SK-N-SH (cell line): ENCODE measurements at regions not wholly inside any gene's neighbourhood (a gene's known extent, or its start where the extent isn't known, plus 50 kb on each side); places are given as distances from the start of the nearest gene placed in this dataset.

Experiments used
- CTCF ChIA-PET: fragments of 300-600, 350-600 bp; formaldehyde crosslinking; extraction: SDS; loops from one replicate; lab custom pipeline; 2021; lab: Yijun Ruan, JAX
- POLR2A ChIA-PET: fragments of 350-600 bp; sonication (Branson Sonifier 250); formaldehyde crosslinking; extraction: SDS; loops from one replicate; lab custom pipeline; 2020; ENCODE audit warnings: antibody characterized with exemption, inconsistent platforms; lab: Yijun Ruan, JAX
- DNase-seq: peaks from one replicate; pipeline ENCODE4 v3.0.0; 2012
- H2AFZ ChIP-seq: fragments of 200-600 bp; sonication (generic); 2 replicates; pipeline ENCODE4 v1.8.1; 2016; ENCODE audit warnings: antibody characterized with exemption, mild to moderate bottlenecking, low read depth
- H3F3A ChIP-seq: fragments of 200-600 bp; sonication (generic); replicated peaks from 2 replicates; pipeline ENCODE3; 2016; ENCODE audit warnings: antibody characterized with exemption, mild to moderate bottlenecking; ENCODE audit not compliant: insufficient read depth
- H3K27ac ChIP-seq, 2 experiments: fragments of 200-500 bp in 1 of 2; fragments of 200-600 bp in 1 of 2; sonication (Bioruptor generic) in 1 of 2; sonication (generic), shearing (Covaris generic) in 1 of 2; 2 replicates each; pipeline versions ENCODE4 v1.5.1 to v1.6.1; 2014 to 2016; ENCODE audit warnings: low read depth in 2 of 2, inconsistent platforms in 1 of 2, low read length in 1 of 2, mild to moderate bottlenecking in 1 of 2, mixed read lengths in 1 of 2
- H3K27me3 ChIP-seq: fragments of 200-600 bp; sonication (generic), shearing (Covaris generic); 2 replicates; pipeline ENCODE4 v1.6.1; 2016; ENCODE audit warnings: mixed run types; ENCODE audit not compliant: insufficient read depth
- H3K36me3 ChIP-seq, 2 experiments: fragments of 200-500 bp in 1 of 2; fragments of 200-600 bp in 1 of 2; sonication (Bioruptor generic) in 1 of 2; sonication (generic) in 1 of 2; replicated peaks in 1 of 2; 2 replicates each; pipeline versions ENCODE3 to v1.5.1; 2014 to 2016; ENCODE audit warnings: low read length in 1 of 2, mild to moderate bottlenecking in 1 of 2; ENCODE audit not compliant: insufficient read depth in 2 of 2, control insufficient read depth in 1 of 2
- H3K4me1 ChIP-seq, 2 experiments: fragments of 200-500 bp in 1 of 2; fragments of 200-600 bp in 1 of 2; sonication (Bioruptor generic) in 1 of 2; sonication (generic), shearing (Covaris generic) in 1 of 2; 2 replicates each; pipeline versions ENCODE4 v1.5.1 to v1.6.1; 2014 to 2016; ENCODE audit warnings: low read depth in 1 of 2, low read length in 1 of 2, mixed run types in 1 of 2; ENCODE audit not compliant: insufficient read depth in 2 of 2, control insufficient read depth in 1 of 2
- H3K4me2 ChIP-seq: fragments of 200-600 bp; sonication (generic), shearing (Covaris generic); 2 replicates; pipeline ENCODE4 v1.6.1; 2017; ENCODE audit warnings: mixed run types
- H3K4me3 ChIP-seq, 2 experiments: fragments of 200-500 bp in 1 of 2; fragments of 200-600 bp in 1 of 2; sonication (Bioruptor generic) in 1 of 2; sonication (generic), shearing (Covaris generic) in 1 of 2; 2 replicates each; pipeline versions ENCODE4 v1.5.1 to v1.8.1; 2014 to 2016; ENCODE audit warnings: low read depth in 2 of 2, inconsistent platforms in 1 of 2, low read length in 1 of 2, mild to moderate bottlenecking in 1 of 2, mixed read lengths in 1 of 2, moderate library complexity in 1 of 2
- H3K79me2 ChIP-seq: fragments of 200-600 bp; sonication (generic); 2 replicates; pipeline ENCODE4 v1.8.1; 2017; ENCODE audit warnings: mild to moderate bottlenecking; ENCODE audit not compliant: insufficient read depth
- H3K9ac ChIP-seq: fragments of 200-600 bp; sonication (generic); 2 replicates; pipeline ENCODE4 v1.6.1; 2017; ENCODE audit warnings: mixed run types
- H3K9me2 ChIP-seq: fragments of 200-600 bp; sonication (generic); 2 replicates; pipeline ENCODE4 v1.6.1; 2017; ENCODE audit warnings: mixed run types
- H3K9me3 ChIP-seq: fragments of 200-600 bp; sonication (generic); 2 replicates; pipeline ENCODE4 v1.6.1; 2017; ENCODE audit warnings: mixed run types, mild to moderate bottlenecking, moderate library complexity
- H4K20me1 ChIP-seq: fragments of 200-600 bp; sonication (generic); 2 replicates; pipeline ENCODE4 v1.6.1; 2017; ENCODE audit warnings: mild to moderate bottlenecking, mixed run types; ENCODE audit not compliant: insufficient read depth
- FOSL2 ChIP-seq: IDR thresholded peaks from 2 replicates; pipeline ENCODE4 v1.4.0; 2012; ENCODE audit warnings: low read depth, mild to moderate bottlenecking, moderate library complexity, borderline replicate concordance
- FOXM1 ChIP-seq: IDR thresholded peaks from 2 replicates; pipeline ENCODE4 v1.4.0; 2012; ENCODE audit warnings: low read depth, mild to moderate bottlenecking
- GABPA ChIP-seq: IDR thresholded peaks from 2 replicates; pipeline ENCODE4 v1.4.0; 2012; ENCODE audit warnings: low read depth, mild to moderate bottlenecking
- MEF2A ChIP-seq: IDR thresholded peaks from 2 replicates; pipeline ENCODE4 v1.4.0; 2012; ENCODE audit warnings: low read depth, borderline replicate concordance
- NRF1 ChIP-seq: IDR thresholded peaks from 2 replicates; pipeline ENCODE4 v1.6.1; 2012; ENCODE audit warnings: low read depth, mild to moderate bottlenecking, low read length
- POLR2AphosphoS5 ChIP-seq: IDR thresholded peaks from 2 replicates; pipeline ENCODE4 v1.6.1; 2012; ENCODE audit warnings: low read depth, low read length
- RAD21 ChIP-seq: IDR thresholded peaks from 2 replicates; pipeline ENCODE4 v1.6.1; 2012; ENCODE audit warnings: mild to moderate bottlenecking, low read length
- RCOR1 ChIP-seq: fragments of 150-350 bp; IDR thresholded peaks from 2 replicates; pipeline ENCODE4 v1.6.1; 2017; ENCODE audit warnings: antibody characterized with exemption, low read length
- RFX5 ChIP-seq: IDR thresholded peaks from 2 replicates; pipeline ENCODE4 v1.6.1; 2012; ENCODE audit warnings: mild to moderate bottlenecking, improper control_type of control experiment, low read length
- WGBS: methylation state at CpG from one replicate; pipeline ENCODE4 v1.1.6; 2017; ENCODE audit warnings: low lambda C conversion rate; 5-methylcytosine and 5-hydroxymethylcytosine counted together
- TF ChIP-seq, protein P1 (sequence below): IDR thresholded peaks from 2 replicates; pipeline ENCODE4 v1.6.1; 2012; ENCODE audit warnings: mild to moderate bottlenecking, low read depth, low read length, moderate library complexity
- TF ChIP-seq, protein P2 (sequence below): fragments of 200-600 bp; sonication (generic); IDR thresholded peaks from 2 replicates; pipeline ENCODE4 v1.6.1; 2017; ENCODE audit warnings: antibody characterized with exemption, mild to moderate bottlenecking, moderate library complexity

DNA sequence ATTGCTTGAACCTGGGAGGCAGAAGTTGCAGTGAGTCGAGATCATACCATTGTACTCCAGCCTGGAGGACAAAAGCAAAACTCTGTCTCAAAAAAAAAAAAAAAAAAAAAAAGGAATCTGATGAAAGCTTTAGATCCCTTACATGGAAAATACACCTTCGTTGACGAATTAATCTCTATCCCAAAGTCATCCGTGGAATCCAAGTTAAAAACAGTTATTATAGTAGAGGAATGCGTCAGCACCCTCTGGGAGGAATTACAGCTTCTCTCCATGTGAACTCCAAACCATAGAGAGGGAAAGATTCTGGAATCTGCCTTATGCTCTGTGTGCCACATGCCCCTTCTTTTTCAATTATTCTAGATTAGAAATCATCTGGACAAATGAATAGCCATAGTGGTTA, 192.3 kb upstream of the C2CD4B start (continued):
- TF ChIP-seq, protein P1, sequence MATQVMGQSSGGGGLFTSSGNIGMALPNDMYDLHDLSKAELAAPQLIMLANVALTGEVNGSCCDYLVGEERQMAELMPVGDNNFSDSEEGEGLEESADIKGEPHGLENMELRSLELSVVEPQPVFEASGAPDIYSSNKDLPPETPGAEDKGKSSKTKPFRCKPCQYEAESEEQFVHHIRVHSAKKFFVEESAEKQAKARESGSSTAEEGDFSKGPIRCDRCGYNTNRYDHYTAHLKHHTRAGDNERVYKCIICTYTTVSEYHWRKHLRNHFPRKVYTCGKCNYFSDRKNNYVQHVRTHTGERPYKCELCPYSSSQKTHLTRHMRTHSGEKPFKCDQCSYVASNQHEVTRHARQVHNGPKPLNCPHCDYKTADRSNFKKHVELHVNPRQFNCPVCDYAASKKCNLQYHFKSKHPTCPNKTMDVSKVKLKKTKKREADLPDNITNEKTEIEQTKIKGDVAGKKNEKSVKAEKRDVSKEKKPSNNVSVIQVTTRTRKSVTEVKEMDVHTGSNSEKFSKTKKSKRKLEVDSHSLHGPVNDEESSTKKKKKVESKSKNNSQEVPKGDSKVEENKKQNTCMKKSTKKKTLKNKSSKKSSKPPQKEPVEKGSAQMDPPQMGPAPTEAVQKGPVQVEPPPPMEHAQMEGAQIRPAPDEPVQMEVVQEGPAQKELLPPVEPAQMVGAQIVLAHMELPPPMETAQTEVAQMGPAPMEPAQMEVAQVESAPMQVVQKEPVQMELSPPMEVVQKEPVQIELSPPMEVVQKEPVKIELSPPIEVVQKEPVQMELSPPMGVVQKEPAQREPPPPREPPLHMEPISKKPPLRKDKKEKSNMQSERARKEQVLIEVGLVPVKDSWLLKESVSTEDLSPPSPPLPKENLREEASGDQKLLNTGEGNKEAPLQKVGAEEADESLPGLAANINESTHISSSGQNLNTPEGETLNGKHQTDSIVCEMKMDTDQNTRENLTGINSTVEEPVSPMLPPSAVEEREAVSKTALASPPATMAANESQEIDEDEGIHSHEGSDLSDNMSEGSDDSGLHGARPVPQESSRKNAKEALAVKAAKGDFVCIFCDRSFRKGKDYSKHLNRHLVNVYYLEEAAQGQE, result no peak
- TF ChIP-seq RFX5 (no peak), MEF2A (no peak), NRF1 (no peak), GABPA (no peak)
- TF ChIP-seq, protein P2, sequence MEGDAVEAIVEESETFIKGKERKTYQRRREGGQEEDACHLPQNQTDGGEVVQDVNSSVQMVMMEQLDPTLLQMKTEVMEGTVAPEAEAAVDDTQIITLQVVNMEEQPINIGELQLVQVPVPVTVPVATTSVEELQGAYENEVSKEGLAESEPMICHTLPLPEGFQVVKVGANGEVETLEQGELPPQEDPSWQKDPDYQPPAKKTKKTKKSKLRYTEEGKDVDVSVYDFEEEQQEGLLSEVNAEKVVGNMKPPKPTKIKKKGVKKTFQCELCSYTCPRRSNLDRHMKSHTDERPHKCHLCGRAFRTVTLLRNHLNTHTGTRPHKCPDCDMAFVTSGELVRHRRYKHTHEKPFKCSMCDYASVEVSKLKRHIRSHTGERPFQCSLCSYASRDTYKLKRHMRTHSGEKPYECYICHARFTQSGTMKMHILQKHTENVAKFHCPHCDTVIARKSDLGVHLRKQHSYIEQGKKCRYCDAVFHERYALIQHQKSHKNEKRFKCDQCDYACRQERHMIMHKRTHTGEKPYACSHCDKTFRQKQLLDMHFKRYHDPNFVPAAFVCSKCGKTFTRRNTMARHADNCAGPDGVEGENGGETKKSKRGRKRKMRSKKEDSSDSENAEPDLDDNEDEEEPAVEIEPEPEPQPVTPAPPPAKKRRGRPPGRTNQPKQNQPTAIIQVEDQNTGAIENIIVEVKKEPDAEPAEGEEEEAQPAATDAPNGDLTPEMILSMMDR, result no peak

DNA sequence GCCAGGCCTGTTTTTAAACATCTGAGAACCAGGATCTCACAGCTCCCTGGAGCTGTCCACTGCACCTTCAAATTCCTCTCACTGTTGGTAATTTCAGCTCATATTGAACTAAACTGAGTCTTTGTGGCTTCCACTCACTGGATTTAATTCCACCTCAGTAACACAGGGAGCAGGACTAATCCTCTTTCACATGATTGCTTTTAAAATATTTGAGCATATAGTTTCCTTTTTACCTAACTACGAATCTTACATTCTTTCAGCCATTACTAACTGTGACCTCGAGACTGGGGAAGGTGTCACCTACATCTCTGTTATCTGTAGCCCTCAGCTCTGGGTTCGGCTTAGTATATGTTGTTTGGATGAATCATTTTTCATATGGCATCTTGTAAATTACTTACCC, 194.3 kb upstream of the C2CD4B start:
- H3K36me3 ChIP-seq, result no peaks in the 10 kb centered on the region
- H2AFZ ChIP-seq, result no peak overlapping the region
- no peaks in the 10 kb centered on the region for H3K9me2 ChIP-seq
- H3K27me3 ChIP-seq, result no peaks in the 10 kb centered on the region
- 68% methylated on average over 3 of the region's 3 CpGs for WGBS
- no peak overlapping the region for H3K9ac ChIP-seq
- H3K79me2 ChIP-seq, result no peaks in the 10 kb centered on the region
- TF ChIP-seq RAD21 (no peak), FOSL2 (no peak), RCOR1 (no peak), FOXM1 (no peak), POLR2AphosphoS5 (no peak)
- TF ChIP-seq, protein P2, result no peak
- H3K4me1 ChIP-seq, result peaks cover 0 to 3% of the 10 kb centered on the region in 2 experiments; a peak in 1 of 4 replicates
- ChIA-PET CTCF (interaction anchor here (1.0 to 2.3 kb wide), 5 partner anchors 15 to 383 kb away, joined by 3 to 14 read pairs (median 4); no protein-coding TSS in a partner anchor), POLR2A (no interaction called here)
- H3K9me3 ChIP-seq, result no peaks in the 10 kb centered on the region
- no peaks in the 10 kb centered on the region for H3F3A ChIP-seq
- H4K20me1 ChIP-seq, result no peaks in the 10 kb centered on the region
- no peak for DNase-seq
- H3K27ac ChIP-seq, result no peak overlapping the region
- H3K4me3 ChIP-seq, result no peak overlapping the region
- no peak overlapping the region for H3K4me2 ChIP-seq
